ENCODE measurements at regions not wholly inside any gene's neighbourhood (a gene's known extent, or its start where the extent isn't known, plus 50 kb on each side); places are given as distances from the start of the nearest gene placed in this dataset.
A peak's percentile ranks its signal among the peaks of the same experiment; 100 is the strongest.

GRCh38 chr10:111936143-111936542 is 247.4 kb downstream of the GPAM start:
- Histone ChIP-seq H3K4me3 (ENCODE audit: low read depth in 1 of 5, low read length in 5 of 5) (no peak overlapping the region), H3K27ac (ENCODE audit: low read depth, low read length) (no peak overlapping the region), H3K9me3 (ENCODE audit: control insufficient read depth in 5 of 5, low read length in 5 of 5) (no peaks in the 10 kb centered on the region), H3K27me3 (ENCODE audit: control insufficient read depth in 5 of 5, insufficient read depth in 4 of 5, low read length in 5 of 5) (no peaks in the 10 kb centered on the region), H3K4me1 (ENCODE audit: control insufficient read depth in 5 of 5, insufficient read depth in 5 of 5, low read length in 5 of 5) (no peaks in the 10 kb centered on the region), H3K36me3 (ENCODE audit: control insufficient read depth in 5 of 5, insufficient read depth in 5 of 5, low read length in 5 of 5) (peaks cover 0 to 26% (median 9%) of the 10 kb centered on the region in 5 donors), H3K9ac (ENCODE audit: low read length in 5 of 5) (no peak overlapping the region)

GRCh38 chr10:111944331-111944730 is 239.2 kb downstream of the GPAM start:
- H3K27ac ChIP-seq (ENCODE audit: low read depth, low read length) = no peak overlapping the region
- H3K36me3 ChIP-seq (ENCODE audit: control insufficient read depth in 5 of 5, insufficient read depth in 5 of 5, low read length in 5 of 5) = peaks cover 0 to 14% (median 3%) of the 10 kb centered on the region in 5 donors
- H3K4me1 ChIP-seq (ENCODE audit: control insufficient read depth in 5 of 5, insufficient read depth in 5 of 5, low read length in 5 of 5) = no peaks in the 10 kb centered on the region
- H3K9ac ChIP-seq (ENCODE audit: low read length in 5 of 5) = no peak overlapping the region
- no peaks in the 10 kb centered on the region for H3K27me3 ChIP-seq (ENCODE audit: control insufficient read depth in 5 of 5, insufficient read depth in 4 of 5, low read length in 5 of 5)
- peaks cover 0 to 3% (median 0%) of the 10 kb centered on the region in 5 donors for H3K9me3 ChIP-seq (ENCODE audit: control insufficient read depth in 5 of 5, low read length in 5 of 5)
- no peak overlapping the region for H3K4me3 ChIP-seq (ENCODE audit: low read depth in 1 of 5, low read length in 5 of 5)

GRCh38 chr10:111953949-111954348 is 229.6 kb downstream of the GPAM start:
- H3K27ac ChIP-seq (ENCODE audit: low read depth, low read length) = no peak overlapping the region
- peaks cover 0 to 22% (median 4%) of the 10 kb centered on the region in 5 donors for H3K36me3 ChIP-seq (ENCODE audit: control insufficient read depth in 5 of 5, insufficient read depth in 5 of 5, low read length in 5 of 5)
- no peaks in the 10 kb centered on the region for H3K27me3 ChIP-seq (ENCODE audit: control insufficient read depth in 5 of 5, insufficient read depth in 4 of 5, low read length in 5 of 5)
- H3K4me1 ChIP-seq (ENCODE audit: control insufficient read depth in 5 of 5, insufficient read depth in 5 of 5, low read length in 5 of 5) = no peaks in the 10 kb centered on the region
- H3K9me3 ChIP-seq (ENCODE audit: control insufficient read depth in 5 of 5, low read length in 5 of 5) = peaks cover 0 to 5% (median 0%) of the 10 kb centered on the region in 5 donors
- no peak overlapping the region for H3K9ac ChIP-seq (ENCODE audit: low read length in 5 of 5)
- no peak overlapping the region for H3K4me3 ChIP-seq (ENCODE audit: low read depth in 1 of 5, low read length in 5 of 5)

- Histone ChIP-seq H3K4me3 (ENCODE audit: low read depth in 1 of 5, low read length in 5 of 5) (no peak overlapping the region), H3K27me3 (ENCODE audit: control insufficient read depth in 5 of 5, insufficient read depth in 4 of 5, low read length in 5 of 5) (no peaks in the 10 kb centered on the region), H3K9ac (ENCODE audit: low read length in 5 of 5) (no peak overlapping the region), H3K36me3 (ENCODE audit: control insufficient read depth in 5 of 5, insufficient read depth in 5 of 5, low read length in 5 of 5) (peaks cover 0 to 26% (median 7%) of the 10 kb centered on the region in 5 donors), H3K4me1 (ENCODE audit: control insufficient read depth in 5 of 5, insufficient read depth in 5 of 5, low read length in 5 of 5) (no peaks in the 10 kb centered on the region), H3K27ac (ENCODE audit: low read depth, low read length) (no peak overlapping the region), H3K9me3 (ENCODE audit: control insufficient read depth in 5 of 5, low read length in 5 of 5) (peaks cover 0 to 5% (median 0%) of the 10 kb centered on the region in 5 donors)
Observed at GRCh38 chr10:111954386-111954785, 229.2 kb downstream of the GPAM start.

- H3K27me3 ChIP-seq (ENCODE audit: control insufficient read depth in 5 of 5, insufficient read depth in 4 of 5, low read length in 5 of 5) = no peaks in the 10 kb centered on the region
- peaks cover 0 to 28% (median 14%) of the 10 kb centered on the region in 5 donors for H3K36me3 ChIP-seq (ENCODE audit: control insufficient read depth in 5 of 5, insufficient read depth in 5 of 5, low read length in 5 of 5)
- H3K4me3 ChIP-seq (ENCODE audit: low read depth in 1 of 5, low read length in 5 of 5) = no peak overlapping the region
- H3K9me3 ChIP-seq (ENCODE audit: control insufficient read depth in 5 of 5, low read length in 5 of 5) = peaks cover 0 to 5% (median 0%) of the 10 kb centered on the region in 5 donors
- H3K4me1 ChIP-seq (ENCODE audit: control insufficient read depth in 5 of 5, insufficient read depth in 5 of 5, low read length in 5 of 5) = no peaks in the 10 kb centered on the region
- H3K9ac ChIP-seq (ENCODE audit: low read length in 5 of 5) = no peak overlapping the region
- H3K27ac ChIP-seq (ENCODE audit: low read depth, low read length) = no peak overlapping the region
Observed at GRCh38 chr10:111956841-111957240, 226.7 kb downstream of the GPAM start.

- H3K9me3 ChIP-seq (ENCODE audit: control insufficient read depth in 5 of 5, low read length in 5 of 5) = no peaks in the 10 kb centered on the region
- no peak overlapping the region for H3K9ac ChIP-seq (ENCODE audit: low read length in 5 of 5)
Observed at GRCh38 chr10:111962951-111963350, 220.6 kb downstream of the GPAM start.

GRCh38 chr10:111967116-111967515 is 216.4 kb downstream of the GPAM start:
- H3K27me3 ChIP-seq (ENCODE audit: control insufficient read depth in 5 of 5, insufficient read depth in 4 of 5, low read length in 5 of 5) = no peaks in the 10 kb centered on the region
- H3K9me3 ChIP-seq (ENCODE audit: control insufficient read depth in 5 of 5, low read length in 5 of 5) = no peaks in the 10 kb centered on the region
- peaks cover 0 to 4% (median 0%) of the 10 kb centered on the region in 5 donors for H3K4me1 ChIP-seq (ENCODE audit: control insufficient read depth in 5 of 5, insufficient read depth in 5 of 5, low read length in 5 of 5)
- no peak overlapping the region for H3K4me3 ChIP-seq (ENCODE audit: low read depth in 1 of 5, low read length in 5 of 5)
- no peak overlapping the region for H3K27ac ChIP-seq (ENCODE audit: low read depth, low read length)
- no peak overlapping the region for H3K9ac ChIP-seq (ENCODE audit: low read length in 5 of 5)
- H3K36me3 ChIP-seq (ENCODE audit: control insufficient read depth in 5 of 5, insufficient read depth in 5 of 5, low read length in 5 of 5) = peaks cover 0 to 9% (median 0%) of the 10 kb centered on the region in 5 donors

More at GRCh38 chr10:111962951-111963350, 220.6 kb downstream of the GPAM start:
- H3K27ac ChIP-seq (ENCODE audit: low read depth, low read length) = no peak overlapping the region
- peaks cover 0 to 4% (median 0%) of the 10 kb centered on the region in 5 donors for H3K4me1 ChIP-seq (ENCODE audit: control insufficient read depth in 5 of 5, insufficient read depth in 5 of 5, low read length in 5 of 5)
- H3K27me3 ChIP-seq (ENCODE audit: control insufficient read depth in 5 of 5, insufficient read depth in 4 of 5, low read length in 5 of 5) = no peaks in the 10 kb centered on the region
- peaks cover 0 to 25% (median 18%) of the 10 kb centered on the region in 5 donors for H3K36me3 ChIP-seq (ENCODE audit: control insufficient read depth in 5 of 5, insufficient read depth in 5 of 5, low read length in 5 of 5)
- no peak overlapping the region for H3K4me3 ChIP-seq (ENCODE audit: low read depth in 1 of 5, low read length in 5 of 5)

- no peak overlapping the region for H3K9ac ChIP-seq (ENCODE audit: low read length in 5 of 5)
- no peaks in the 10 kb centered on the region for H3K27me3 ChIP-seq (ENCODE audit: control insufficient read depth in 5 of 5, insufficient read depth in 4 of 5, low read length in 5 of 5)
- peaks cover 0 to 4% (median 0%) of the 10 kb centered on the region in 5 donors for H3K4me1 ChIP-seq (ENCODE audit: control insufficient read depth in 5 of 5, insufficient read depth in 5 of 5, low read length in 5 of 5)
- H3K27ac ChIP-seq (ENCODE audit: low read depth, low read length) = peak overlapping the region; percentile 32
- no peaks in the 10 kb centered on the region for H3K9me3 ChIP-seq (ENCODE audit: control insufficient read depth in 5 of 5, low read length in 5 of 5)
- no peak overlapping the region for H3K4me3 ChIP-seq (ENCODE audit: low read depth in 1 of 5, low read length in 5 of 5)
- H3K36me3 ChIP-seq (ENCODE audit: control insufficient read depth in 5 of 5, insufficient read depth in 5 of 5, low read length in 5 of 5) = peaks cover 0 to 9% (median 0%) of the 10 kb centered on the region in 5 donors
Observed at GRCh38 chr10:111967547-111967946, 216.0 kb downstream of the GPAM start.

- peaks cover 2 to 9% (median 6%) of the 10 kb centered on the region in 5 donors for H3K4me1 ChIP-seq (ENCODE audit: control insufficient read depth in 5 of 5, insufficient read depth in 5 of 5, low read length in 5 of 5)
- H3K4me3 ChIP-seq (ENCODE audit: low read depth in 1 of 5, low read length in 5 of 5) = no peak overlapping the region
- no peak overlapping the region for H3K9ac ChIP-seq (ENCODE audit: low read length in 5 of 5)
- no peaks in the 10 kb centered on the region for H3K9me3 ChIP-seq (ENCODE audit: control insufficient read depth in 5 of 5, low read length in 5 of 5)
- peaks cover 0 to 9% (median 0%) of the 10 kb centered on the region in 5 donors for H3K36me3 ChIP-seq (ENCODE audit: control insufficient read depth in 5 of 5, insufficient read depth in 5 of 5, low read length in 5 of 5)
- H3K27ac ChIP-seq (ENCODE audit: low read depth, low read length) = peak overlapping the region; percentile 32
- no peaks in the 10 kb centered on the region for H3K27me3 ChIP-seq (ENCODE audit: control insufficient read depth in 5 of 5, insufficient read depth in 4 of 5, low read length in 5 of 5)
Observed at GRCh38 chr10:111968647-111969046, 214.9 kb downstream of the GPAM start.

- H3K9me3 ChIP-seq (ENCODE audit: control insufficient read depth in 5 of 5, low read length in 5 of 5) = no peaks in the 10 kb centered on the region
Observed at GRCh38 chr10:111970111-111970510, 213.5 kb downstream of the GPAM start.

More at GRCh38 chr10:111970111-111970510, 213.5 kb downstream of the GPAM start:
- Histone ChIP-seq H3K36me3 (ENCODE audit: control insufficient read depth in 5 of 5, insufficient read depth in 5 of 5, low read length in 5 of 5) (peaks cover 0 to 9% (median 0%) of the 10 kb centered on the region in 5 donors), H3K4me1 (ENCODE audit: control insufficient read depth in 5 of 5, insufficient read depth in 5 of 5, low read length in 5 of 5) (peaks cover 2 to 17% (median 12%) of the 10 kb centered on the region in 5 donors), H3K27ac (ENCODE audit: low read depth, low read length) (peak overlapping the region; percentile 54), H3K9ac (ENCODE audit: low read length in 5 of 5) (no peak overlapping the region), H3K27me3 (ENCODE audit: control insufficient read depth in 5 of 5, insufficient read depth in 4 of 5, low read length in 5 of 5) (no peaks in the 10 kb centered on the region), H3K4me3 (ENCODE audit: low read depth in 1 of 5, low read length in 5 of 5) (no peak overlapping the region)

All from subcutaneous abdominal adipose tissue (tissue), 5 donors.